ENCODE measurements at regions not wholly inside any gene's neighbourhood (a gene's known extent, or its start where the extent isn't known, plus 50 kb on each side); places are given as distances from the start of the nearest gene placed in this dataset.
"Not testable (repeated sequence)": the region's sequence is repeated elsewhere in the genome, so short reads cannot be mapped to it uniquely, and the experiment has no call there.

GRCh38 chr12:90543841-90544240 is 411.1 kb downstream of the CCER1 start:
- Histone ChIP-seq H3K36me3 (ENCODE audit: control insufficient read depth in 1 of 2, insufficient read depth in 2 of 2, low read length in 1 of 2) (no peaks in the 10 kb centered on the region), H3K9me3 (ENCODE audit: control insufficient read depth, low read length) (no peaks in the 10 kb centered on the region), H3K4me3 (ENCODE audit: low read length in 2 of 2) (no peak overlapping the region), H3K27ac (ENCODE audit: low read depth in 1 of 2, low read length in 2 of 2) (no peak overlapping the region), H3K27me3 (ENCODE audit: control insufficient read depth in 1 of 2, insufficient read depth in 2 of 2, low read length in 1 of 2) (no peaks in the 10 kb centered on the region), H3K4me1 (ENCODE audit: control insufficient read depth in 1 of 2, insufficient read depth in 2 of 2, low read length in 2 of 2) (no peaks in the 10 kb centered on the region)
- DNase-seq, result no peak
- intact Hi-C loops (cut with DNase I), result no loop called here
- no peak for ATAC-seq (ENCODE audit: low FRiP score)
- WGBS, 2 donors, result 28 to 33% methylated on average over 4 of the region's 4 CpGs

GRCh38 chr12:90543374-90543773 is 411.6 kb downstream of the CCER1 start:
- Histone ChIP-seq H3K27ac (ENCODE audit: low read depth in 1 of 2, low read length in 2 of 2) (no peak overlapping the region), H3K9me3 (ENCODE audit: control insufficient read depth, low read length) (no peaks in the 10 kb centered on the region), H3K4me1 (ENCODE audit: control insufficient read depth in 1 of 2, insufficient read depth in 2 of 2, low read length in 2 of 2) (no peaks in the 10 kb centered on the region), H3K27me3 (ENCODE audit: control insufficient read depth in 1 of 2, insufficient read depth in 2 of 2, low read length in 1 of 2) (no peaks in the 10 kb centered on the region), H3K36me3 (ENCODE audit: control insufficient read depth in 1 of 2, insufficient read depth in 2 of 2, low read length in 1 of 2) (no peaks in the 10 kb centered on the region), H3K4me3 (ENCODE audit: low read length in 2 of 2) (no peak overlapping the region)
- intact Hi-C loops (cut with DNase I), result no loop called here
- WGBS, 2 donors, result 14% methylated on average over 1 of the region's 1 CpG
- ATAC-seq (ENCODE audit: low FRiP score) (no peak), DNase-seq (no peak)

GRCh38 chr12:90542852-90543251 is 412.1 kb downstream of the CCER1 start:
- H3K4me3 ChIP-seq (ENCODE audit: low read length in 2 of 2); H3K9me3 ChIP-seq (ENCODE audit: control insufficient read depth, low read length); DNase-seq; intact Hi-C loops (cut with DNase I); ATAC-seq (ENCODE audit: low FRiP score); H3K27me3 ChIP-seq (ENCODE audit: control insufficient read depth in 1 of 2, insufficient read depth in 2 of 2, low read length in 1 of 2); H3K4me1 ChIP-seq (ENCODE audit: control insufficient read depth in 1 of 2, insufficient read depth in 2 of 2, low read length in 2 of 2); H3K27ac ChIP-seq (ENCODE audit: low read depth in 1 of 2, low read length in 2 of 2); H3K36me3 ChIP-seq (ENCODE audit: control insufficient read depth in 1 of 2, insufficient read depth in 2 of 2, low read length in 1 of 2): not testable (repeated sequence)
- no CpG with 5 or more reads among the region's 1 CpG for WGBS, 2 donors

GRCh38 chr12:90533828-90534227 is 421.1 kb downstream of the CCER1 start:
- DNase-seq; H3K9me3 ChIP-seq (ENCODE audit: control insufficient read depth, low read length); H3K4me3 ChIP-seq (ENCODE audit: low read length in 2 of 2); H3K36me3 ChIP-seq (ENCODE audit: control insufficient read depth in 1 of 2, insufficient read depth in 2 of 2, low read length in 1 of 2); H3K4me1 ChIP-seq (ENCODE audit: control insufficient read depth in 1 of 2, insufficient read depth in 2 of 2, low read length in 2 of 2); ATAC-seq (ENCODE audit: low FRiP score); H3K27ac ChIP-seq (ENCODE audit: low read depth in 1 of 2, low read length in 2 of 2); intact Hi-C loops (cut with DNase I); H3K27me3 ChIP-seq (ENCODE audit: control insufficient read depth in 1 of 2, insufficient read depth in 2 of 2, low read length in 1 of 2): not testable (repeated sequence)
- 100% methylated on average over 1 of the region's 1 CpG; no CpG with 5 or more reads in 1 of the 2 donors for WGBS, 2 donors

GRCh38 chr12:90520002-90520734 is 434.8 kb downstream of the CCER1 start:
- no peaks in the 10 kb centered on the region for H3K9me3 ChIP-seq (ENCODE audit: control insufficient read depth, low read length)
- DNase-seq, result no peak
- no peak overlapping the region for H3K4me3 ChIP-seq (ENCODE audit: low read length in 2 of 2)
- no peaks in the 10 kb centered on the region for H3K36me3 ChIP-seq (ENCODE audit: control insufficient read depth in 1 of 2, insufficient read depth in 2 of 2, low read length in 1 of 2)
- H3K27me3 ChIP-seq (ENCODE audit: control insufficient read depth in 1 of 2, insufficient read depth in 2 of 2, low read length in 1 of 2), result no peaks in the 10 kb centered on the region
- peaks cover 0 to 2% of the 10 kb centered on the region in 2 donors for H3K4me1 ChIP-seq (ENCODE audit: control insufficient read depth in 1 of 2, insufficient read depth in 2 of 2, low read length in 2 of 2)
- WGBS, 2 donors, result 47 to 51% methylated on average over 3 of the region's 3 CpGs
- intact Hi-C loops (cut with DNase I), result no loop called here
- no peak for ATAC-seq (ENCODE audit: low FRiP score)
- H3K27ac ChIP-seq (ENCODE audit: low read depth in 1 of 2, low read length in 2 of 2), result no peak overlapping the region

GRCh38 chr12:90519285-90519684 is 435.7 kb downstream of the CCER1 start:
- H3K9me3 ChIP-seq (ENCODE audit: control insufficient read depth, low read length), result no peaks in the 10 kb centered on the region
- H3K27me3 ChIP-seq (ENCODE audit: control insufficient read depth in 1 of 2, insufficient read depth in 2 of 2, low read length in 1 of 2), result no peaks in the 10 kb centered on the region
- ATAC-seq (ENCODE audit: low FRiP score) (no peak), DNase-seq (no peak)
- H3K36me3 ChIP-seq (ENCODE audit: control insufficient read depth in 1 of 2, insufficient read depth in 2 of 2, low read length in 1 of 2), result no peaks in the 10 kb centered on the region
- no peak overlapping the region for H3K4me3 ChIP-seq (ENCODE audit: low read length in 2 of 2)
- intact Hi-C loops (cut with DNase I), result no loop called here
- no peak overlapping the region for H3K27ac ChIP-seq (ENCODE audit: low read depth in 1 of 2, low read length in 2 of 2)
- peaks cover 0 to 2% of the 10 kb centered on the region in 2 donors for H3K4me1 ChIP-seq (ENCODE audit: control insufficient read depth in 1 of 2, insufficient read depth in 2 of 2, low read length in 2 of 2)

- 78% methylated on average over 2 of the region's 2 CpGs for WGBS, 2 donors
- ATAC-seq (ENCODE audit: low FRiP score), result no peak
- no peak overlapping the region for H3K27ac ChIP-seq (ENCODE audit: low read depth in 1 of 2, low read length in 2 of 2)
These were observed 439.5 kb downstream of the CCER1 start for GRCh38 chr12:90515199-90516175.

GRCh38 chr12:90514325-90514724 is 440.7 kb downstream of the CCER1 start:
- ATAC-seq (ENCODE audit: low FRiP score) (no peak), DNase-seq (no peak)
- Histone ChIP-seq H3K27me3 (ENCODE audit: control insufficient read depth in 1 of 2, insufficient read depth in 2 of 2, low read length in 1 of 2) (no peaks in the 10 kb centered on the region), H3K36me3 (ENCODE audit: control insufficient read depth in 1 of 2, insufficient read depth in 2 of 2, low read length in 1 of 2) (no peaks in the 10 kb centered on the region), H3K9me3 (ENCODE audit: control insufficient read depth, low read length) (no peaks in the 10 kb centered on the region), H3K4me1 (ENCODE audit: control insufficient read depth in 1 of 2, insufficient read depth in 2 of 2, low read length in 2 of 2) (no peaks in the 10 kb centered on the region), H3K27ac (ENCODE audit: low read depth in 1 of 2, low read length in 2 of 2) (no peak overlapping the region), H3K4me3 (ENCODE audit: low read length in 2 of 2) (no peak overlapping the region)
- intact Hi-C loops (cut with DNase I), result no loop called here
- 12 to 20% methylated on average over 3 of the region's 3 CpGs for WGBS, 2 donors

More at GRCh38 chr12:90515199-90516175, 439.5 kb downstream of the CCER1 start:
- H3K4me3 ChIP-seq (ENCODE audit: low read length in 2 of 2), result no peak overlapping the region
- intact Hi-C loops (cut with DNase I), result no loop called here
- H3K36me3 ChIP-seq (ENCODE audit: control insufficient read depth in 1 of 2, insufficient read depth in 2 of 2, low read length in 1 of 2), result no peaks in the 10 kb centered on the region
- no peaks in the 10 kb centered on the region for H3K4me1 ChIP-seq (ENCODE audit: control insufficient read depth in 1 of 2, insufficient read depth in 2 of 2, low read length in 2 of 2)
- DNase-seq, result no peak
- no peaks in the 10 kb centered on the region for H3K27me3 ChIP-seq (ENCODE audit: control insufficient read depth in 1 of 2, insufficient read depth in 2 of 2, low read length in 1 of 2)
- H3K9me3 ChIP-seq (ENCODE audit: control insufficient read depth, low read length), result no peaks in the 10 kb centered on the region
